ENCODE measurements at regions not wholly inside any gene's neighbourhood (a gene's known extent, or its start where the extent isn't known, plus 50 kb on each side); places are given as distances from the start of the nearest gene placed in this dataset.

DNA sequence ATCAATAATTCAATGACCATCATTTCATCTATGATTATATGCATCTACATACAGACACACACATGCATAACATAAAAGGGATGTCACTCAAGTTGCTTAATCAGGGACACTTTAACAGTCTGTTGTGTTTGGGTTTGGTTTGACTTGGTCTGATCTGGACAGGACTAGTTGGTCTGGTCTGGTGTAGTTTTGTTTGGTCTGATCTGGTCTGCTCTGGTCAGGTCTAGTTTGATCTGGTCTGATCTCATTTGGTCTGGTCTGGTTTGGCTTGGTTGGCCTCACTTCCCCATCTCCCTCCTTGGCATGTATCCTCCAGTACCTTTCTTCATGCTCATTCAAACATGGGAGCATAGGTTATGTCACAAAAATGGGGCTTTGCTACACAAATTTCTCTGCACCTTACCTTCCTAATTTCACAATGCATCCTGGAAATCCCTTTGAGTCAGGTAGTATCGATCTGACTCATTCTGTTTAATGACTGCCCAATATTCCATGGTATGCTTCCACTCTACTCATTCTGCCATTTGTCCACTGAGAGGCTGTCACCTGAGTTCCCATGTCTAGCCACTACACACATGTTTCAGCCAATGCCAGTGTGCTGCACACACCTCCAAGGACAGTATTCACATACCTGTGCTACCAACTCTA lies 73.0 kb upstream of the TPM1 start:
- Histone ChIP-seq H3K9me3 (ENCODE audit: low read depth, low read length, poor library complexity, severe bottlenecking) (no peaks in the 10 kb centered on the region), H3K4me1 (ENCODE audit: insufficient read depth, low read length, poor library complexity, severe bottlenecking) (no peaks in the 10 kb centered on the region), H3K4me3 (ENCODE audit: low read depth, low read length, poor library complexity, severe bottlenecking) (no peak overlapping the region), H3K27ac (ENCODE audit: low read depth, low read length, poor library complexity, severe bottlenecking) (no peak overlapping the region), H3K36me3 (ENCODE audit: insufficient read depth, low read length, poor library complexity, severe bottlenecking) (no peaks in the 10 kb centered on the region), H3K27me3 (replicated peaks; ENCODE audit: insufficient read depth, low read depth, low read length, poor library complexity) (no peaks in the 10 kb centered on the region)
- no peak for TF ChIP-seq EZH2 (IDR thresholded peaks at IDR 0.05; ENCODE audit: borderline replicate concordance, low read depth, low read length, poor library complexity, severe bottlenecking)
- TF ChIP-seq, protein P1, sequence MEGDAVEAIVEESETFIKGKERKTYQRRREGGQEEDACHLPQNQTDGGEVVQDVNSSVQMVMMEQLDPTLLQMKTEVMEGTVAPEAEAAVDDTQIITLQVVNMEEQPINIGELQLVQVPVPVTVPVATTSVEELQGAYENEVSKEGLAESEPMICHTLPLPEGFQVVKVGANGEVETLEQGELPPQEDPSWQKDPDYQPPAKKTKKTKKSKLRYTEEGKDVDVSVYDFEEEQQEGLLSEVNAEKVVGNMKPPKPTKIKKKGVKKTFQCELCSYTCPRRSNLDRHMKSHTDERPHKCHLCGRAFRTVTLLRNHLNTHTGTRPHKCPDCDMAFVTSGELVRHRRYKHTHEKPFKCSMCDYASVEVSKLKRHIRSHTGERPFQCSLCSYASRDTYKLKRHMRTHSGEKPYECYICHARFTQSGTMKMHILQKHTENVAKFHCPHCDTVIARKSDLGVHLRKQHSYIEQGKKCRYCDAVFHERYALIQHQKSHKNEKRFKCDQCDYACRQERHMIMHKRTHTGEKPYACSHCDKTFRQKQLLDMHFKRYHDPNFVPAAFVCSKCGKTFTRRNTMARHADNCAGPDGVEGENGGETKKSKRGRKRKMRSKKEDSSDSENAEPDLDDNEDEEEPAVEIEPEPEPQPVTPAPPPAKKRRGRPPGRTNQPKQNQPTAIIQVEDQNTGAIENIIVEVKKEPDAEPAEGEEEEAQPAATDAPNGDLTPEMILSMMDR (conservative IDR thresholded peaks at IDR 0.05; ENCODE audit: low read depth, low read length), result no peak
- ChIA-PET CTCF (interaction anchor here (0.5 kb wide), 1 partner anchor 715 kb away, joined by 3 read pairs; no protein-coding TSS in a partner anchor), POLR2A (ENCODE audit: low non-redundant PET) (no interaction called here)
- intact Hi-C loops (cut with micrococcal nuclease; ENCODE audit: unreplicated experiment), result no loop called here
- no TSS peak for BruUV-seq (replicated peaks)
- DNase-seq (ENCODE audit: low spot score), result no peak

DNA sequence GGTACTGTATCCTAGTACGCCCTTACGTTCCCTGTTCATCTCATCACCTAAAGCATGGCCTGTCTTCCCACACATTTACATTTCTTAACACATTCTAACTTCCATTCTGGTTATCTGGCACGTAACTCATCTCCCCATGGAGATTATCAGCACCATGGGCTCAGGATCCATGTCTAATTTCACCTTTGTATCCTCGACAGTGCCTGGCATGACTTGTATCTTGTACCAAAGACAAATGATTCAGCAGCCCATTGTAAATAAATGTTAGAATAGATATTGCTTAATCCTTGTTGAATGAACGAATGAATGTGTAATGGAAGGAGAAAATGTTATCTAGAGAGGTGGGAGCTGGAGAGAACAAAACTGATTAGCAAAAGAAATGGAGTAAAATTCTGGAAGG lies 69.7 kb upstream of the TPM1 start:
- BruUV-seq (replicated peaks), result no TSS peak
- ChIA-PET POLR2A (ENCODE audit: low non-redundant PET) (no interaction called here), CTCF (no interaction called here)
- Histone ChIP-seq H3K27ac (ENCODE audit: low read depth, low read length, poor library complexity, severe bottlenecking) (no peak overlapping the region), H3K27me3 (replicated peaks; ENCODE audit: insufficient read depth, low read depth, low read length, poor library complexity) (no peaks in the 10 kb centered on the region), H3K9me3 (ENCODE audit: low read depth, low read length, poor library complexity, severe bottlenecking) (no peaks in the 10 kb centered on the region), H3K4me1 (ENCODE audit: insufficient read depth, low read length, poor library complexity, severe bottlenecking) (no peaks in the 10 kb centered on the region), H3K36me3 (ENCODE audit: insufficient read depth, low read length, poor library complexity, severe bottlenecking) (no peaks in the 10 kb centered on the region), H3K4me3 (ENCODE audit: low read depth, low read length, poor library complexity, severe bottlenecking) (no peak overlapping the region)
- intact Hi-C loops (cut with micrococcal nuclease; ENCODE audit: unreplicated experiment), result no loop called here
- no peak for TF ChIP-seq EZH2 (IDR thresholded peaks at IDR 0.05; ENCODE audit: borderline replicate concordance, low read depth, low read length, poor library complexity, severe bottlenecking)
- TF ChIP-seq, protein P1 (conservative IDR thresholded peaks at IDR 0.05; ENCODE audit: low read depth, low read length), result no peak
- DNase-seq (ENCODE audit: low spot score), result no peak

DNA sequence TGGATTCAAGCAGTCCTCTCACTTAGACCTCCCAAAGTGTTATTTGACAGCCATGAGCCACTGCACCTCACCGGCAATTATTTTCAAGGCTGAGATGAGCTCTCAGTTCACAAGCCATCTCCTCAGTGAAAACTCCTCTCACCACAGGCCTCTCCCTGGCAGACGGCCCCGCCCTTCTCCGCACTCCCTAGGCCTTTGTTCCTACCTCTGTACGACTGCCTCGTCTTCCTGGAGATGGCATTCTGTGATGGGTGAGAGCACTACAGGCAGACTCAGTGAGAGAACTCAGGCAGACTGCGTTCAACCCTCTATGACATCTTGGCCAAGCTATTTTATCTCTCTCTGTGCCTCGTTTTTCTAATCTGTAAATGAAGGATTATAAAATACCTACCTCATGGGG lies 67.0 kb upstream of the TPM1 start:
- ChIA-PET CTCF (no interaction called here), POLR2A (ENCODE audit: low non-redundant PET) (interaction anchor here (0.6 kb wide), 1 partner anchor 36 kb away, joined by 3 read pairs; no protein-coding TSS in a partner anchor)
- TF ChIP-seq, protein P1 (conservative IDR thresholded peaks at IDR 0.05; ENCODE audit: low read depth, low read length), result no peak
- BruUV-seq (replicated peaks), result no TSS peak
- H3K9me3 ChIP-seq (ENCODE audit: low read depth, low read length, poor library complexity, severe bottlenecking), result no peaks in the 10 kb centered on the region
- H3K27me3 ChIP-seq (replicated peaks; ENCODE audit: insufficient read depth, low read depth, low read length, poor library complexity), result no peaks in the 10 kb centered on the region
- DNase-seq (ENCODE audit: low spot score), result no peak
- H3K27ac ChIP-seq (ENCODE audit: low read depth, low read length, poor library complexity, severe bottlenecking), result no peak overlapping the region
- no peaks in the 10 kb centered on the region for H3K4me1 ChIP-seq (ENCODE audit: insufficient read depth, low read length, poor library complexity, severe bottlenecking)
- no peaks in the 10 kb centered on the region for H3K36me3 ChIP-seq (ENCODE audit: insufficient read depth, low read length, poor library complexity, severe bottlenecking)
- intact Hi-C loops (cut with micrococcal nuclease; ENCODE audit: unreplicated experiment), result no loop called here
- H3K4me3 ChIP-seq (ENCODE audit: low read depth, low read length, poor library complexity, severe bottlenecking), result no peak overlapping the region

Data from A673 (cell line).